Mammary epithelial cell (primary cell): ENCODE measurements at regions not wholly inside any gene's neighbourhood (a gene's known extent, or its start where the extent isn't known, plus 50 kb on each side); places are given as distances from the start of the nearest gene placed in this dataset.
A peak's percentile ranks its signal among the peaks of the same experiment; 100 is the strongest.

Source experiments
- CTCF ChIP-seq, 2 donors: IDR thresholded peaks in 1 of 2; conservative IDR thresholded peaks in 1 of 2; 2 replicates each; pipeline ENCODE4 v1.5.1; 2011 to 2012; ENCODE audit warnings: inconsistent platforms in 2 of 2, low read length in 2 of 2, mild to moderate bottlenecking in 2 of 2, control low read depth in 1 of 2, low read depth in 1 of 2; ENCODE audit not compliant: insufficient read depth in 1 of 2; ENCODE audit errors: extremely low read depth in 1 of 2
- EZH2 ChIP-seq: IDR thresholded peaks from 2 replicates; pipeline ENCODE4 v1.6.1; 2012; ENCODE audit warnings: low read length, inconsistent platforms, borderline replicate concordance

- no peak for TF ChIP-seq EZH2
- TF ChIP-seq CTCF (conservative IDR thresholded peaks at IDR 0.05 in 1 of 2, IDR thresholded peaks at IDR 0.05 in 1 of 2; ENCODE audit: extremely low read depth in 1 of 2, insufficient read depth in 1 of 2, low read depth in 1 of 2, low read length in 2 of 2), result peak; percentile 90 to 97
Measured at GRCh38 chr6:3990692-3991491, 88.0 kb downstream of the FAM217A start.
